VCaP (cell line): ENCODE measurements at regions not wholly inside any gene's neighbourhood (a gene's known extent, or its start where the extent isn't known, plus 50 kb on each side); places are given as distances from the start of the nearest gene placed in this dataset.

Experiments used
- H3K27ac ChIP-seq: fragments of 450-650 bp; 2 replicates; pipeline ENCODE4 v1.5.1; 2017
- TF ChIP-seq, protein P1 (sequence below): fragments of 450-650 bp; conservative IDR thresholded peaks from 2 replicates; pipeline ENCODE4 v1.5.1; 2017; ENCODE audit warnings: mild to moderate bottlenecking, moderate library complexity

DNA sequence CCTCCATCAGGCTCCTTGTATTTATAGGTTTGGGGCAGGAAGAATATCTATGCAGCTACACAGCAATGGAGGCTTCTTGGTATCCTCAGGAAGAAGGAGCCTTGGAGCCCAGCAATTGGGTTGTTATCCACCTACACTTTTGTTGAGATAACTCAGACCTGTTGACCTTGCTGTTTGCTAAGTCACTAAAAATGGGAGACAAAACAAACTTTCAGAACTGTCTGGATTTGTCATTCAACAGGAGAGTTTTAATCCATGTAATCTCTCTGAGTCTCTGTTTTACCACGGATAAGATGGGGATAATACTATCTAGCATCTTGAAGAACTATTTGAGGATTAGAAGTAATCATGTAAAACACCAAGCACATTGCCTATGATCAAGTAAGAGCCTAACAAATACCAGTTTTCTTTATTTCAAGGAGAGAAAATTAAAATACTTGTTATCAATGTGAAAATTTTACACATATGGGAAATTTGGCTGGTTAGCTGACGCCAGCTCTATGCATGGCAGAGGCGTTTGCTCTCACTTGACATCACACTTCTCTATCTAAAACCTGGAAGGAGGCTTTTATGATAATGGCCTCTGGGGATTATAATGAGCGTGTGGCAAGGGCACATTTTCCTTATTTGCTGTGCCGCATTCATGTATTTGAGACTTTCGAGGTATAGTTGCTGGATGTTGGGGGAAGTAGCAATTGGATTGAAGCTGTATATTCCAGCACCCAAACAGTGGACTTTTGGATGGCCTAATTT lies 215.6 kb downstream of the PDCD6IP start:
- H3K27ac ChIP-seq: no peak overlapping the region
- TF ChIP-seq, protein P1, sequence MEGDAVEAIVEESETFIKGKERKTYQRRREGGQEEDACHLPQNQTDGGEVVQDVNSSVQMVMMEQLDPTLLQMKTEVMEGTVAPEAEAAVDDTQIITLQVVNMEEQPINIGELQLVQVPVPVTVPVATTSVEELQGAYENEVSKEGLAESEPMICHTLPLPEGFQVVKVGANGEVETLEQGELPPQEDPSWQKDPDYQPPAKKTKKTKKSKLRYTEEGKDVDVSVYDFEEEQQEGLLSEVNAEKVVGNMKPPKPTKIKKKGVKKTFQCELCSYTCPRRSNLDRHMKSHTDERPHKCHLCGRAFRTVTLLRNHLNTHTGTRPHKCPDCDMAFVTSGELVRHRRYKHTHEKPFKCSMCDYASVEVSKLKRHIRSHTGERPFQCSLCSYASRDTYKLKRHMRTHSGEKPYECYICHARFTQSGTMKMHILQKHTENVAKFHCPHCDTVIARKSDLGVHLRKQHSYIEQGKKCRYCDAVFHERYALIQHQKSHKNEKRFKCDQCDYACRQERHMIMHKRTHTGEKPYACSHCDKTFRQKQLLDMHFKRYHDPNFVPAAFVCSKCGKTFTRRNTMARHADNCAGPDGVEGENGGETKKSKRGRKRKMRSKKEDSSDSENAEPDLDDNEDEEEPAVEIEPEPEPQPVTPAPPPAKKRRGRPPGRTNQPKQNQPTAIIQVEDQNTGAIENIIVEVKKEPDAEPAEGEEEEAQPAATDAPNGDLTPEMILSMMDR: no peak

DNA sequence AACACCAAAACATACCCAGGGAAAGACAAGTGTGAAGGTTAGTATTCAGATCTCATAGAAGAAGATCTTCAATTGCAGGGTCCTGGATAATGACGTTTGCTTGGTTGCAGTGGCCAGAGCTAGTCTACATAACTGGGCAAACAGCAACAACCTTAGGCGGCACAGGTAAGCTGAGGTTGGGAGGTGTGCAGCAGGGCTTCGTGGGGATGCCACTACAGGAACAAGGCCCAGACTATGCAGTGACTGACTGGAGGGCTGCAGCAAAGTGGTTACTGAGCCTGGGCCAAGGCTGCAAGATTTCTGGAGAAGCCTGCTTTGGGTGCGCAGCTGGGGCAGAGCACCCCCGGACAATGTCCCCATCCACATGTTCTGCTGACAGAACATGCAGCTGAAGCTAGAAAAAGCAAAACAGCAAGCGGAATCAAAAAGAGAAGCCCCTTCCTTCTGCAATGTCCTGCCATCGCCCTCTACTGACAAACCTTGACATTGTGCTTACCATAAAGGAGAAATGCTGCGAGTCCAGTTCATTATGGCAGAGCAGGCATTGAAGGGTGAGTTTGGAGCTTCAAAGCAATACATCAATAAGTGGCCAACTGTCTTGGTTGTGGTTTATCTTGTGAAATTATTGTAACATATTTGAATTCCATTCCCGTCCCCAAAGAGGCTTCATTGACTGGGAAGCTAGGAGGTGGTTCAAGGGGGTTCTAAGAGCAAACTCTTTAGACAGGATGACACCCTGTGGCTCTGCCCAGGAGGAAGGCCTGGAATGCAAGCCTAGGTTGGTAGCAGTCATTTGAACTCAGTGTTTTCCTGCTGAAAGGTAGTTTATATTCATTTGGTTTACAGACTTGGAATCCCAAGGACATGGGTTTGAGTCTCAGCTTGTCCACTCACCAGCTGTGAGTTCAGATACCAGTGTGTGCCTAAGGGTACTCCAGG lies 217.0 kb downstream of the PDCD6IP start:
- TF ChIP-seq, protein P1: no peak
- no peak overlapping the region for H3K27ac ChIP-seq

DNA sequence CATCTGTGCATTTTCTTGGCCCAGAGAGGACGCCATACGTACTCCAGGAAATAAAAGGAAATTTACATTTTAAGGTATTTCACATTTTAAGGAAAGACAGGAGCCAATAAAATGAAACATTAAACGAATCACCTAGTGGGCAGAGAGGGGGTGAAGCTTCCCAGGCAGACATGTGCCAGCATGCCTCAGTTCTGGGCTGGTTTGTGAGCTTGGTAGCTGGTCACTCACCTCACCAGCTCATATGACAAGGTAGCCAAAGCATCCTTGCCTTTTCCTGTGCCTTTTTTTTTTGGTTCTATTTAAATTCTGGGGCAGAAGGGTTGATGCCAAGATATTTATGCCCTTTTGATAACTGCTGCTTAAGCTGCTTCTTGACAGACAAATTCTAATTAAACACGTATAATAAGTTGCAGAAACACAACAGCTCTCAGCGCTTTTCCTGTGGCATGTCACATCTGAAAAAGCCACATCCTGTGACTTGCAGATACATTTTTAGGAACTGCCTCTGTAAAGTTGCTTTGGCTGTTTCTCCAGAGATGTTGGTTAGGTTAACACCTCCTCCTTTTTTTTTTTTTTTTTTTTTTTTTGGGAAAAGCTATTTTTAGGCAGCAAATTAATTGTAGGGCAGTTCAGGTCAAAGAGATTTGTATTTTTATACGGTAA lies 218.6 kb downstream of the PDCD6IP start:
- TF ChIP-seq, protein P1: no peak
- no peak overlapping the region for H3K27ac ChIP-seq

DNA sequence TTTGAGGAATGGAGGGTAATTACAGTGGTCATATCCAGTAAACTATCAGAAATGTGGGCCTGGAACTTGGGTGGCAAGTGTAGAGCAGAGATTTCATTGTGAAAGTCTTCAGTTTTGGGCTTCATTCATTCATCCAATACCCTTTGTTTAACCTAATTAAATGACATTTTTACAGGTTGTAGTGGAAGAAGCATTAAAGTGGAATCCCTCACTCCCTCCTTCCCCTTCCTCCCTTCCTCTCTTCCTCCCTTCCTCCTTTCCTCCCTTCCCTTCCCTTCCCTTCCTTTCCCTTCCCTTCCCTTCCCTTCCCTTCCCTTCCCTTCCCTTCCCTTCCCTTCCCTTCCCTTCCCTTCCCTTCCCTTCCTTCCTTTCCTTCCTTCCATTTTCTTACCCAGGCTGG lies 219.3 kb downstream of the PDCD6IP start:
- TF ChIP-seq, protein P1: no peak
- no peak overlapping the region for H3K27ac ChIP-seq

DNA sequence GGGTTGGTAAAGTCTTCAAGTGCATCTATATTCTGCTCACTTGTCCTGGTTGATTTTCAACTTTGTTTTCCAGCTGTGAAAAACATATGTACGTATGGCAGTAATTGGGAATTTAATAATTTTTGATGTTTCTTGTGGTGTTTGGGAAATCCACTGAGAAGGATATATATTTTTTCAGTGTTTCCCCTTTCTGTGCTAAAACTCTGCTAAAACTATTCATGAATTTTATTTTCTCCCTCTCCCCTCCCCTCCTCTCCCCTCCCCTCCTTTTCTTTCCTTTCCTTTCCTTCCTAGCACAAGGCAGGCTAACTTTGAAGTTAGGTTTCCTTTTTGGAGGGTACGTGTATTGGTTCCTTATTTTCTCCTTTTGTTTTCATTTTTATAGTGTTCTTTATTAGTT lies 220.7 kb downstream of the PDCD6IP start:
- TF ChIP-seq, protein P1: no peak
- H3K27ac ChIP-seq: no peak overlapping the region

DNA sequence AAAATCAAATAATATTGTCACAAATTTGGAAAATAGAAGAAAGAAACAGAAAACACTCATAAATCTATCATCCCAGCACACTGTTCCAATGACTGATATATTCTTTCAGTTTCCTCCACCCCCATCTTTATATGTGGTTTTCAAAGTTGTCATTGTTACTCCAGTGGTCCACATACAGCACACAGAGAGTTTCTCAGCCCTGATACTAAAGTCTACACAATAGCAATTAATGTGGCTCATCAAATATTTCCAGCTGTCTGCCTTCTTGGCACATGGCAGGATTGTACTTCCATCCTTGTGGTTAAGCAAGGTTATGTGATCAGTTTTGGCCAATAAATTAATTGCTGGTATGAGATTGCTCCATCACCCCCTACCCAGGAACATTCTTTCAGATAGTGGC lies 221.7 kb downstream of the PDCD6IP start:
- H3K27ac ChIP-seq: no peak overlapping the region
- TF ChIP-seq, protein P1: no peak
